GM23338 (cell line): ENCODE measurements at regions not wholly inside any gene's neighbourhood (a gene's known extent, or its start where the extent isn't known, plus 50 kb on each side); places are given as distances from the start of the nearest gene placed in this dataset.

Experiments
- ATAC-seq: fragments of 200-7000 bp; cut with Tn5 transposase; 3 replicates; pipeline ENCODE4 v1.9.1; 2020
- DNase-seq: peaks from one replicate; pipeline ENCODE4 v3.0.0-alpha.2; 2015; ENCODE audit warnings: low spot score
- H2AFZ ChIP-seq: fragments of 200-600 bp; sonication (generic); 2 replicates; pipeline ENCODE4 v1.8.0; 2016; ENCODE audit warnings: antibody characterized with exemption, mild to moderate bottlenecking, moderate library complexity
- H3F3A ChIP-seq: fragments of 200-600 bp; sonication (generic); replicated peaks from 2 replicates; pipeline ENCODE4 v1.8.0; 2017; ENCODE audit warnings: antibody characterized with exemption, mixed run types, low read depth
- H3K27ac ChIP-seq: fragments of 200-600 bp; sonication (generic); 2 replicates; pipeline ENCODE4 v1.6.1; 2016; ENCODE audit warnings: low read depth
- H3K27me3 ChIP-seq: fragments of 200-600 bp; sonication (generic); 2 replicates; pipeline ENCODE4 v1.8.0; 2016; ENCODE audit warnings: mild to moderate bottlenecking, mixed run types, moderate library complexity; ENCODE audit not compliant: insufficient read depth
- H3K36me3 ChIP-seq: fragments of 200-600 bp; sonication (generic); 2 replicates; pipeline ENCODE4 v1.8.0; 2016; ENCODE audit warnings: mild to moderate bottlenecking; ENCODE audit not compliant: insufficient read depth
- H3K4me1 ChIP-seq: fragments of 200-600 bp; sonication (generic); 2 replicates; pipeline ENCODE4 v1.8.0; 2016; ENCODE audit warnings: mild to moderate bottlenecking, moderate library complexity; ENCODE audit not compliant: insufficient read depth
- H3K4me2 ChIP-seq: fragments of 200-600 bp; sonication (generic); 2 replicates; pipeline ENCODE4 v1.7.1; 2017; ENCODE audit warnings: mixed run types
- H3K4me3 ChIP-seq: fragments of 200-600 bp; sonication (generic); 2 replicates; pipeline ENCODE4 v1.6.1; 2016; ENCODE audit warnings: mixed run types
- H3K79me2 ChIP-seq: fragments of 200-600 bp; sonication (generic); replicated peaks from 2 replicates; pipeline ENCODE4 v1.8.0; 2017; ENCODE audit warnings: mild to moderate bottlenecking; ENCODE audit not compliant: insufficient read depth
- H3K9me2 ChIP-seq: fragments of 200-600 bp; sonication (generic); 2 replicates; pipeline ENCODE4 v1.8.0; 2017; ENCODE audit not compliant: insufficient read depth
- H4K20me1 ChIP-seq: fragments of 200-600 bp; sonication (generic); replicated peaks from 2 replicates; pipeline ENCODE4 v1.8.0; 2017; ENCODE audit warnings: mild to moderate bottlenecking; ENCODE audit not compliant: insufficient read depth
- H3K27ac Mint-ChIP-seq: 2 replicates; pipeline ENCODE4 v1.8.0; 2020; ENCODE audit warnings: inconsistent platforms, mild to moderate bottlenecking, moderate library complexity, mixed read lengths
- H3K27me3 Mint-ChIP-seq: 3 replicates; pipeline ENCODE4 v1.8.0; 2022; ENCODE audit warnings: low read depth, mild to moderate bottlenecking, moderate library complexity, mixed read lengths, inconsistent platforms; ENCODE audit not compliant: insufficient read depth, poor library complexity
- H3K36me3 Mint-ChIP-seq: 3 replicates; pipeline ENCODE4 v1.8.0; 2021; ENCODE audit warnings: low read depth, mild to moderate bottlenecking, inconsistent platforms, moderate library complexity, mixed read lengths
- H3K4me1 Mint-ChIP-seq: 3 replicates; pipeline ENCODE4 v1.8.0; 2020; ENCODE audit warnings: mild to moderate bottlenecking, inconsistent platforms, mixed read lengths
- H3K4me3 Mint-ChIP-seq: 3 replicates; pipeline ENCODE4 v1.8.0; 2021; ENCODE audit warnings: moderate library complexity, mild to moderate bottlenecking, inconsistent platforms, mixed read lengths
- H3K9me3 Mint-ChIP-seq: 3 replicates; pipeline ENCODE4 v1.8.0; 2020; ENCODE audit warnings: moderate library complexity, mild to moderate bottlenecking, inconsistent platforms, mixed read lengths
- CREB1 ChIP-seq: fragments of 250-450 bp; sonication (Bioruptor Pico); IDR thresholded peaks from 2 replicates; pipeline ENCODE4 v1.5.0; 2020; ENCODE audit warnings: low read depth, mild to moderate bottlenecking, moderate library complexity
- CTCF ChIP-seq, 2 experiments: fragments of 200-600 bp in 1 of 2; sonication (generic) in 1 of 2; conservative IDR thresholded peaks; 2 replicates each; pipeline versions ENCODE4 v1.5.1 to v1.6.1; 2016 to 2017; ENCODE audit warnings: antibody characterized with exemption in 2 of 2, low read depth in 2 of 2, mild to moderate bottlenecking in 2 of 2, moderate library complexity in 1 of 2
- ETS1 ChIP-seq: IDR thresholded peaks from 2 replicates; pipeline ENCODE4 v1.6.1; 2016; ENCODE audit warnings: antibody characterized with exemption
- EZH2 ChIP-seq: fragments of 200-600 bp; sonication (generic); IDR thresholded peaks from one replicate; pipeline ENCODE4 v1.8.0; 2017; ENCODE audit warnings: antibody characterized with exemption, mild to moderate bottlenecking, low read depth; ENCODE audit not compliant: unreplicated experiment
- EZH2phosphoT487 ChIP-seq: fragments of 200-600 bp; sonication (generic); IDR thresholded peaks from one replicate; pipeline ENCODE4 v1.8.1; 2018; ENCODE audit warnings: antibody characterized with exemption; ENCODE audit not compliant: unreplicated experiment
- JUNB ChIP-seq: IDR thresholded peaks from one replicate; pipeline ENCODE4 v1.6.1; 2016; ENCODE audit warnings: antibody characterized with exemption; ENCODE audit not compliant: unreplicated experiment
- NANOG ChIP-seq: IDR thresholded peaks from 2 replicates; pipeline ENCODE4 v1.6.1; 2016; ENCODE audit warnings: antibody characterized with exemption, borderline replicate concordance
- POLR2AphosphoS5 ChIP-seq: IDR thresholded peaks from 2 replicates; pipeline ENCODE4 v1.6.1; 2016; ENCODE audit warnings: antibody characterized with exemption, low read depth
- REST ChIP-seq: IDR thresholded peaks from one replicate; pipeline ENCODE4 v1.6.1; 2018; ENCODE audit warnings: antibody characterized with exemption; ENCODE audit not compliant: unreplicated experiment
- STAT1 ChIP-seq: IDR thresholded peaks from one replicate; pipeline ENCODE4 v1.6.1; 2016; ENCODE audit warnings: antibody characterized with exemption; ENCODE audit not compliant: unreplicated experiment
- ZNF114 ChIP-seq: fragments of 250-450 bp; sonication (Bioruptor Pico); IDR thresholded peaks from 2 replicates; pipeline ENCODE4 v1.5.0; 2020; ENCODE audit warnings: mild to moderate bottlenecking, moderate library complexity
- ZNF331 ChIP-seq: fragments of 250-450 bp; sonication (Bioruptor Pico); IDR thresholded peaks from 2 replicates; pipeline ENCODE4 v1.5.0; 2020; ENCODE audit warnings: low read depth, mild to moderate bottlenecking, moderate library complexity
- ZNF462 ChIP-seq: fragments of 250-450 bp; sonication (Bioruptor Pico); IDR thresholded peaks from 2 replicates; pipeline ENCODE4 v1.5.0; 2020; ENCODE audit warnings: mild to moderate bottlenecking, moderate library complexity

GRCh38 chr2:84160453-84160852 is 298.6 kb downstream of the SUCLG1 start:
- H4K20me1 ChIP-seq: no peaks in the 10 kb centered on the region
- no peaks in the 10 kb centered on the region for H3K79me2 ChIP-seq
- Mint-ChIP-seq H3K4me3 (no peak overlapping the region), H3K36me3 (no peaks in the 10 kb centered on the region), H3K27ac (no peak overlapping the region), H3K9me3 (no peaks in the 10 kb centered on the region), H3K4me1 (no peaks in the 10 kb centered on the region), H3K27me3 (no peaks in the 10 kb centered on the region)
- TF ChIP-seq NANOG (no peak), CREB1 (CRISPR knock-in tag) (no peak), ZNF331 (CRISPR knock-in tag) (no peak), ETS1 (no peak), EZH2phosphoT487 (no peak), JUNB (no peak), ZNF462 (no peak), CTCF (conservative IDR thresholded peaks at IDR 0.05; ENCODE audit: low read depth in 2 of 2) (no peak), POLR2AphosphoS5 (no peak), STAT1 (no peak), REST (no peak), ZNF114 (CRISPR knock-in tag) (no peak), EZH2 (no peak)
- H3K4me1 ChIP-seq: no peaks in the 10 kb centered on the region
- DNase-seq (no peak), ATAC-seq (no peak)
- H3K9me2 ChIP-seq: peaks cover 2% of the 10 kb centered on the region; the same call in 1 of the 2 replicates
- no peaks in the 10 kb centered on the region for H3F3A ChIP-seq
- H3K27me3 ChIP-seq: no peaks in the 10 kb centered on the region
- no peak overlapping the region for H3K4me3 ChIP-seq
- H3K36me3 ChIP-seq: no peaks in the 10 kb centered on the region
- no peak overlapping the region for H3K27ac ChIP-seq
- no peak overlapping the region for H3K4me2 ChIP-seq
- H2AFZ ChIP-seq: no peak overlapping the region
